ENCODE measurements at regions not wholly inside any gene's neighbourhood (a gene's known extent, or its start where the extent isn't known, plus 50 kb on each side); places are given as distances from the start of the nearest gene placed in this dataset.

DNA sequence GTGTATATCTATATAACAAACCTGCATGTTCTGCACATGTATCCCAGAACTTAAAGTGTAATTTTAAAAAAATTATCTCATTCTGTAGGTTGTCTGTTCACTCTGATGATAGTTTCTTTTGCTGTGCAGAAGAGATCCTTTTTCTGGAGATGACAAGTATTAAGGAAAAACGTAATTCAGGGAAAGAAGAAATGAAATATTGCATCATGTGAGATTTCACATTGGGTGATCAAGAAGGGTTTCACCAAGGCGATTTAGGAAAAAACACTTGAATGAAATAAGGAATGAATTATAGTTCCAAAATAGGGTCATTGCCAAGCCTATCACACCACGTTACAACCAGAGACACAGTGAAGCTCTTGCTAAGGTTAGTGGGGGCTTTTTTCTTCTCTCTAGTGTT lies 227.9 kb downstream of the HNRNPD start:
- TF ChIP-seq, protein P1, sequence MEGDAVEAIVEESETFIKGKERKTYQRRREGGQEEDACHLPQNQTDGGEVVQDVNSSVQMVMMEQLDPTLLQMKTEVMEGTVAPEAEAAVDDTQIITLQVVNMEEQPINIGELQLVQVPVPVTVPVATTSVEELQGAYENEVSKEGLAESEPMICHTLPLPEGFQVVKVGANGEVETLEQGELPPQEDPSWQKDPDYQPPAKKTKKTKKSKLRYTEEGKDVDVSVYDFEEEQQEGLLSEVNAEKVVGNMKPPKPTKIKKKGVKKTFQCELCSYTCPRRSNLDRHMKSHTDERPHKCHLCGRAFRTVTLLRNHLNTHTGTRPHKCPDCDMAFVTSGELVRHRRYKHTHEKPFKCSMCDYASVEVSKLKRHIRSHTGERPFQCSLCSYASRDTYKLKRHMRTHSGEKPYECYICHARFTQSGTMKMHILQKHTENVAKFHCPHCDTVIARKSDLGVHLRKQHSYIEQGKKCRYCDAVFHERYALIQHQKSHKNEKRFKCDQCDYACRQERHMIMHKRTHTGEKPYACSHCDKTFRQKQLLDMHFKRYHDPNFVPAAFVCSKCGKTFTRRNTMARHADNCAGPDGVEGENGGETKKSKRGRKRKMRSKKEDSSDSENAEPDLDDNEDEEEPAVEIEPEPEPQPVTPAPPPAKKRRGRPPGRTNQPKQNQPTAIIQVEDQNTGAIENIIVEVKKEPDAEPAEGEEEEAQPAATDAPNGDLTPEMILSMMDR (IDR thresholded peaks at IDR 0.05; ENCODE audit: control extremely low read depth in 1 of 3, insufficient read depth in 1 of 3, low read depth in 1 of 3, low read length in 3 of 3): no peak
- TF ChIP-seq CREB1 (IDR thresholded peaks at IDR 0.05) (no peak), SIN3A (conservative IDR thresholded peaks at IDR 0.05 in 1 of 2, IDR thresholded peaks at IDR 0.05 in 1 of 2; ENCODE audit: low read depth in 1 of 2, low read length in 2 of 2) (no peak), GABPA (IDR thresholded peaks at IDR 0.05; ENCODE audit: borderline replicate concordance, insufficient read depth, low read length) (no peak), GTF2F1 (IDR thresholded peaks at IDR 0.05; ENCODE audit: borderline replicate concordance, low read depth, low read length) (no peak), POLR2A (IDR thresholded peaks at IDR 0.05; ENCODE audit: control extremely low read depth in 1 of 2, low read depth in 2 of 2, low read length in 2 of 2) (no peak), EZH2 (IDR thresholded peaks at IDR 0.05; ENCODE audit: low read depth, low read length, severe bottlenecking) (no peak)

All from H1 (cell line).